Adrenal gland (tissue), 9 donors: ENCODE measurements at regions not wholly inside any gene's neighbourhood (a gene's known extent, or its start where the extent isn't known, plus 50 kb on each side); places are given as distances from the start of the nearest gene placed in this dataset.
A peak's percentile ranks its signal among the peaks of the same experiment; 100 is the strongest.

Source experiments
- DNase-seq, 7 donors: peaks; one replicate each; pipeline ENCODE4 v3.0.0-alpha.2; 2019 to 2020
- H3K27ac ChIP-seq, 5 donors: fragments of 200-600 bp; sonication (generic) in 4 of 5; 1 replicate in 3 of 5; 2 replicates in 2 of 5; pipeline versions ENCODE4 v1.5.1 to v1.8.0; 2016 to 2020; ENCODE audit warnings: mild to moderate bottlenecking in 1 of 5
- H3K27me3 ChIP-seq: fragments of 200-600 bp; 2 replicates; pipeline ENCODE4 v1.8.0; 2021
- H3K36me3 ChIP-seq, 2 donors: fragments of 200-600 bp; replicated peaks in 1 of 2; 1 replicate in 1 of 2; 2 replicates in 1 of 2; pipeline versions ENCODE4 v1.5.1 to v1.8.0; 2018 to 2022
- H3K4me1 ChIP-seq, 2 donors: fragments of 200-600 bp; replicated peaks in 1 of 2; 1 replicate in 1 of 2; 2 replicates in 1 of 2; pipeline versions ENCODE4 v1.5.1 to v1.8.0; 2018 to 2021
- H3K4me3 ChIP-seq, 4 donors: fragments of 200-600 bp; sonication (generic) in 3 of 4; one replicate each; pipeline ENCODE4 v1.5.1; 2016 to 2018
- H3K9me3 ChIP-seq, 3 donors: fragments of 200-600 bp; sonication (generic) in 1 of 3; replicated peaks in 1 of 3; 1 replicate in 2 of 3; 2 replicates in 1 of 3; pipeline versions ENCODE4 v1.5.1 to v1.8.0; 2016 to 2021
- POLR2A ChIP-seq, 2 donors: fragments of 450-650 bp; IDR thresholded peaks; one replicate each; pipeline ENCODE4 v1.6.1; 2017; ENCODE audit warnings: antibody characterized with exemption in 2 of 2, mild to moderate bottlenecking in 2 of 2, moderate library complexity in 1 of 2
- WGBS, 4 donors: extraction: QIAGEN DNeasy Blood & Tissue Kit in 2 of 4; methylation state at CpG; one replicate each; pipeline versions ENCODE4 v1.1.5 to v1.1.7; 2013 to 2017; 5-methylcytosine and 5-hydroxymethylcytosine counted together
- intact Hi-C, 2 donors: fragments of 100-400 bp; cut with DNase I; formaldehyde crosslinking; loops; one replicate each; pipeline versions ENCODE4 v1.14.1 to v1.15.0; 2022 to 2023
- TF ChIP-seq, protein P1 (sequence below), 6 experiments: fragments of 450-650 bp in 4 of 6; fragments of 200-600 bp in 2 of 6; sonication (generic) in 1 of 6; IDR thresholded peaks; 1 replicate in 5 of 6; 2 replicates in 1 of 6; pipeline versions ENCODE4 v1.5.1 to v1.8.0; 2016 to 2021; ENCODE audit warnings: antibody characterized with exemption in 6 of 6, mild to moderate bottlenecking in 2 of 6, moderate library complexity in 1 of 6
- donor health status: healthy with polysubstance abuse.
- donor health status: Bipolar disorder and iron deficiency.
- donor health status: DM: yes; HTN: yes; CAD: no.
- donor health status: DM: no; HTN: no; CAD: no.
- donor health status: DM: no; HTN: no; CAD: no.

DNA sequence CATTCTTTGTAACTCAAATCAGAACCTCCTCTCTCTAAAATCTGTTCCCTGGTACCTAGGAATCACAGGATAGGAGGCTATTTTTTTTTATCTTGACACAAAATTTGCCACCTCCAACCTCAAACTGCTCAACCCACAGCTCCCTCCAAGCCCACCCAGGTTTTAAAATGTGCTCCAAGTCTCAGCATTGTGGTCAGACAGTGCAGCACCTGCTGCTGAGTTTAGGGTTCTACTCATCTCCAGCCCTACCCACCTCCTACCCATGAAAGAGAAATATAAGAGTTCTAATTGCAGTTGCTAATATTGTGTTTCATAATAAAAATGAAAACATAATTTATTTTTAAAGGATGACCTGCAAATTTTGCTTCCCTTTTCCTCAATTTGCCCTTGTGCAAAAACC is 496.5 kb downstream of the MAFB start:
- Histone ChIP-seq H3K27me3 (no peaks in the 10 kb centered on the region), H3K4me3 (no peak overlapping the region), H3K27ac (no peak overlapping the region), H3K9me3 (no peaks in the 10 kb centered on the region), H3K36me3 (no peaks in the 10 kb centered on the region), H3K4me1 (no peaks in the 10 kb centered on the region)
- intact Hi-C loops, result no loop called here
- DNase-seq, result no peak
- TF ChIP-seq, protein P1, sequence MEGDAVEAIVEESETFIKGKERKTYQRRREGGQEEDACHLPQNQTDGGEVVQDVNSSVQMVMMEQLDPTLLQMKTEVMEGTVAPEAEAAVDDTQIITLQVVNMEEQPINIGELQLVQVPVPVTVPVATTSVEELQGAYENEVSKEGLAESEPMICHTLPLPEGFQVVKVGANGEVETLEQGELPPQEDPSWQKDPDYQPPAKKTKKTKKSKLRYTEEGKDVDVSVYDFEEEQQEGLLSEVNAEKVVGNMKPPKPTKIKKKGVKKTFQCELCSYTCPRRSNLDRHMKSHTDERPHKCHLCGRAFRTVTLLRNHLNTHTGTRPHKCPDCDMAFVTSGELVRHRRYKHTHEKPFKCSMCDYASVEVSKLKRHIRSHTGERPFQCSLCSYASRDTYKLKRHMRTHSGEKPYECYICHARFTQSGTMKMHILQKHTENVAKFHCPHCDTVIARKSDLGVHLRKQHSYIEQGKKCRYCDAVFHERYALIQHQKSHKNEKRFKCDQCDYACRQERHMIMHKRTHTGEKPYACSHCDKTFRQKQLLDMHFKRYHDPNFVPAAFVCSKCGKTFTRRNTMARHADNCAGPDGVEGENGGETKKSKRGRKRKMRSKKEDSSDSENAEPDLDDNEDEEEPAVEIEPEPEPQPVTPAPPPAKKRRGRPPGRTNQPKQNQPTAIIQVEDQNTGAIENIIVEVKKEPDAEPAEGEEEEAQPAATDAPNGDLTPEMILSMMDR (IDR thresholded peaks at IDR 0.05), result no peak
- TF ChIP-seq POLR2A (IDR thresholded peaks at IDR 0.05), result no peak

GRCh38 chr20:40192081-40192480 is 497.0 kb downstream of the MAFB start:
- H3K36me3 ChIP-seq, result no peaks in the 10 kb centered on the region
- DNase-seq, result no peak
- peak overlapping the region in 1 of 5 donors; percentile 11 for H3K27ac ChIP-seq
- intact Hi-C loops, result no loop called here
- no peaks in the 10 kb centered on the region for H3K4me1 ChIP-seq
- H3K9me3 ChIP-seq, result no peaks in the 10 kb centered on the region
- no peak overlapping the region for H3K4me3 ChIP-seq
- no peaks in the 10 kb centered on the region for H3K27me3 ChIP-seq
- WGBS, 4 donors, result 64 to 84% (median 72%) methylated on average over 4 of the region's 4 CpGs
- no peak for TF ChIP-seq POLR2A (IDR thresholded peaks at IDR 0.05)
- TF ChIP-seq, protein P1 (IDR thresholded peaks at IDR 0.05), result no peak

DNA sequence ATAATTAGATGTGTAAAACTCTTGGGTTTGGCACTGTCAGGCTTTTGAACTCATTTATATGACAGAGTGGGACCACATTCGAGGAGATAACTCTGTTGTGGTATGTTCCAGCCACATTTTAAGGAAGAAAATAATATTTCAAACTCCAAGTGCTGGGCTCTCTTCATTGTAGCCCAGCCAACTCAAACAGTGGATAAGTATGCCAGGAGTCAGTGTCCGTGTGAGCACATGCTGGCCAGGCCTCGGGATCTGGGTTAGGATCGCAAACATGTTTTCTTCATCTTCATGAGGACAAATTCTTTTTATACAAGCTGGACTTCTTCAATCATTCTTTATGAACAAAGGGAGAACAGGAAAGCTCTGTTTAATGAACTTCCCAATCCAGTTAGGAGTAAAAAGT is 497.5 kb downstream of the MAFB start:
- intact Hi-C loops, result no loop called here
- H3K36me3 ChIP-seq, result no peaks in the 10 kb centered on the region
- H3K4me1 ChIP-seq, result no peaks in the 10 kb centered on the region
- H3K4me3 ChIP-seq, result no peak overlapping the region
- DNase-seq, result peak in 2 of 7 donors; percentile 28 to 54
- H3K27ac ChIP-seq, result peak overlapping the region in 1 of 5 donors; percentile 11
- TF ChIP-seq, protein P1 (IDR thresholded peaks at IDR 0.05), result no peak
- no peak for TF ChIP-seq POLR2A (IDR thresholded peaks at IDR 0.05)
- no peaks in the 10 kb centered on the region for H3K9me3 ChIP-seq
- WGBS, 4 donors, result 72 to 78% (median 77%) methylated on average over 4 of the region's 4 CpGs
- H3K27me3 ChIP-seq, result no peaks in the 10 kb centered on the region

DNA sequence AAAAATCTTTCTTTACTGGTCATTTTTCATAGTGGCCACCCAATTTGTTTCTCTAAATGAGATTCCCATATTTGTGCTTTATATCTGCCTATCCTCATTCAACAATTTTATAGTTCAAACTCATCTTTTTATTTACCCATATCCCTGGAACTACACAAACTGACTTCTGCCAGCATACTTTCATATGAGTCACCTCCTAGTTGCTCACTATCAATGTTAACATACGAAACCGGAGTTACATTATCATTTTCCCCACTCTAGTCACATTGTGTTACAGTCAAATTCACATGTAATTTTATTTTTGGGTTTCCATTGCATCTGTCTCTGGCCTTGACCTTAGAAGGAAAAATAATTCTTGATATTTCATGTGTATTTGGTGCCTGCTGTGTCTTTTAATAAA is 499.4 kb downstream of the MAFB start:
- H3K9me3 ChIP-seq, result no peaks in the 10 kb centered on the region
- no peak overlapping the region for H3K27ac ChIP-seq
- H3K4me3 ChIP-seq, result no peak overlapping the region
- H3K27me3 ChIP-seq, result no peaks in the 10 kb centered on the region
- H3K4me1 ChIP-seq, result no peaks in the 10 kb centered on the region
- DNase-seq, result no peak
- H3K36me3 ChIP-seq, result no peaks in the 10 kb centered on the region
- intact Hi-C loops, result no loop called here
- WGBS, 4 donors, result 31 to 53% (median 39%) methylated on average over 2 of the region's 2 CpGs
- TF ChIP-seq, protein P1 (IDR thresholded peaks at IDR 0.05), result no peak
- no peak for TF ChIP-seq POLR2A (IDR thresholded peaks at IDR 0.05)
